ENCODE measurements at regions not wholly inside any gene's neighbourhood (a gene's known extent, or its start where the extent isn't known, plus 50 kb on each side); places are given as distances from the start of the nearest gene placed in this dataset.

DNA sequence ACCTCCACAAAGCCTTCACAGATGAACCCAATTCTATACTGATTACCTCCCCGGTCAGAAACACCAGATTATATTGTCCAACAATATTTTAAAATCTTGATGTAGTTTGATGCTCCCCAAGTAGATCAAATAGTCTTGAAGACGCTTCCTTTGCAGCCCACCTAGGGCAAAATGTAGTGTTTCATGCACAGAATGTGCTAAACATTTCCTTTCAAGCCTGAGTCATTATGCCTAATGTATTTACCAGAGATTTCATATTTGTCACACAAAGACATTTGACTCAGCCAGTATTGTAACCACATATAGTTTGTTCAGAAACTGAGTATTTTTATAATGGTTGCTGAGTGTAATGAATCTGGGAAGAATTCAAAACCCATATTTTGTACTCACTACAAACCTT lies 1396.8 kb downstream of the LRRC4C start:
- TF ChIP-seq POLR2A (IDR thresholded peaks at IDR 0.05) (no peak), CTCF (IDR thresholded peaks at IDR 0.05) (no peak)

Data from body of pancreas (tissue), 4 donors.